Fibroblast of lung (primary cell): ENCODE measurements at regions not wholly inside any gene's neighbourhood (a gene's known extent, or its start where the extent isn't known, plus 50 kb on each side); places are given as distances from the start of the nearest gene placed in this dataset.

Experiments
- EZH2 ChIP-seq: IDR thresholded peaks from 2 replicates; pipeline ENCODE4 v1.5.1; 2012; ENCODE audit warnings: low read length, control low read depth, mild to moderate bottlenecking; ENCODE audit errors: missing control alignments
- TF ChIP-seq, protein P1 (sequence below), 2 donors: IDR thresholded peaks in 1 of 2; conservative IDR thresholded peaks in 1 of 2; 1 replicate in 1 of 2; 2 replicates in 1 of 2; pipeline ENCODE4 v1.5.1; 2011 to 2012; ENCODE audit warnings: low read length in 2 of 2, control low read depth in 1 of 2, inconsistent platforms in 1 of 2, low read depth in 1 of 2, mild to moderate bottlenecking in 1 of 2

DNA sequence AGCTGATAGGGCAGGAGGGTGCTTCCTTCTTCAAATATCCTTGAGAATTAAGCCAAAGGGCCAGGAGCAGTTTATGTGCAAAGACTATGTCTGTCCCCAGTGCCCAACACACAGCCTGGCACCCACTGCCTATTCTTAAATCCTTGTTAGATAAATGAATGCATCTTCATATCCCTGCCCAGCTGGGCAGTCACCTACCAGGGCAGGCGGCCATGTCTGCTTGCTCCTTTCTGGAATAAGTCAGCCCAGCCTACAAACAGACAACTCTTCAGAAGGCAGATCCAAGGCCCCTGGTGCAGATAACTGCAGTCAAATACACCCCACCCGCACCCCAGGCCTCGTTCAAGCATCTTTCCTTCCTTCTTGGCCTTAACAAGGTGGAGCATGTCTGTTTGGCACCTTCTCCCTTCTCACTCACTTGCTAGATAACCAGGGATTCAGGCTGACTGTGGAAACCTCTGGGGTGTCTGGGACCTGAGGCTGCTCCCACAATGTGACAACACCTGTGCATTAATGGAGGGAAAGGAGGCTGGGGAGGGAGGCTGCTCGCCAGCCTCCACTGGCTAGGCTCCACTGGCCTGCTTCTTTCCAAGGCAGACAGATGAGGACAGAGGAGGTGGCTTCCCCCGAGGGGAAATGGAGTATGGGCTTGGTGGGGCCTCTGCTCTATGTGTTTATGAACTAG, 59.9 kb upstream of the COL13A1 start:
- TF ChIP-seq, protein P1, sequence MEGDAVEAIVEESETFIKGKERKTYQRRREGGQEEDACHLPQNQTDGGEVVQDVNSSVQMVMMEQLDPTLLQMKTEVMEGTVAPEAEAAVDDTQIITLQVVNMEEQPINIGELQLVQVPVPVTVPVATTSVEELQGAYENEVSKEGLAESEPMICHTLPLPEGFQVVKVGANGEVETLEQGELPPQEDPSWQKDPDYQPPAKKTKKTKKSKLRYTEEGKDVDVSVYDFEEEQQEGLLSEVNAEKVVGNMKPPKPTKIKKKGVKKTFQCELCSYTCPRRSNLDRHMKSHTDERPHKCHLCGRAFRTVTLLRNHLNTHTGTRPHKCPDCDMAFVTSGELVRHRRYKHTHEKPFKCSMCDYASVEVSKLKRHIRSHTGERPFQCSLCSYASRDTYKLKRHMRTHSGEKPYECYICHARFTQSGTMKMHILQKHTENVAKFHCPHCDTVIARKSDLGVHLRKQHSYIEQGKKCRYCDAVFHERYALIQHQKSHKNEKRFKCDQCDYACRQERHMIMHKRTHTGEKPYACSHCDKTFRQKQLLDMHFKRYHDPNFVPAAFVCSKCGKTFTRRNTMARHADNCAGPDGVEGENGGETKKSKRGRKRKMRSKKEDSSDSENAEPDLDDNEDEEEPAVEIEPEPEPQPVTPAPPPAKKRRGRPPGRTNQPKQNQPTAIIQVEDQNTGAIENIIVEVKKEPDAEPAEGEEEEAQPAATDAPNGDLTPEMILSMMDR (conservative IDR thresholded peaks at IDR 0.05 in 1 of 2, IDR thresholded peaks at IDR 0.05 in 1 of 2; ENCODE audit: low read depth in 1 of 2, low read length in 2 of 2): no peak
- no peak for TF ChIP-seq EZH2
